GM21360 (cell line): ENCODE measurements at regions not wholly inside any gene's neighbourhood (a gene's known extent, or its start where the extent isn't known, plus 50 kb on each side); places are given as distances from the start of the nearest gene placed in this dataset.

Source experiments
- ATAC-seq: cut with Tn5 transposase; IDR thresholded peaks from one replicate; pipeline ENCODE4 v1.9.1; 2021; ENCODE audit warnings: mild to moderate bottlenecking, moderate library complexity; ENCODE audit not compliant: unreplicated experiment

DNA sequence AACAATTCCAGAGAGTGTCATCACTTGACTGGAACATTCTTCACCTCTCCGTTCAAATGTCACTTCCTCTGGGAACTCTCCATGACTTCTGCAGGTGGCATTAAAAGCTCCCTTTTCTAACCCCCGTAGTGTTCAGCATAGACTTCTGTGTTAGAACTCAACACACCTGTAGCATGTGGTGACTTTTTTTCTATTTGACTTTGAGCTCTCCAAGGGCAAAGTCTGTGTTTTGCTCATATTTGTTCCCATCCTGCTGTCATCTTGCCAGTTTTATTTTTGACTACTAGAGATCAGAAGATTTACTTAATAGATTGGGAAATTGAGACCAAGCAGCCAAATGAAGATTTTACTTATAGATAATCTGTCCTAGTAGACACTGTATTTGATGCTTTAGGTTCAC, 367.1 kb downstream of the INSC start:
- ATAC-seq = no peak

DNA sequence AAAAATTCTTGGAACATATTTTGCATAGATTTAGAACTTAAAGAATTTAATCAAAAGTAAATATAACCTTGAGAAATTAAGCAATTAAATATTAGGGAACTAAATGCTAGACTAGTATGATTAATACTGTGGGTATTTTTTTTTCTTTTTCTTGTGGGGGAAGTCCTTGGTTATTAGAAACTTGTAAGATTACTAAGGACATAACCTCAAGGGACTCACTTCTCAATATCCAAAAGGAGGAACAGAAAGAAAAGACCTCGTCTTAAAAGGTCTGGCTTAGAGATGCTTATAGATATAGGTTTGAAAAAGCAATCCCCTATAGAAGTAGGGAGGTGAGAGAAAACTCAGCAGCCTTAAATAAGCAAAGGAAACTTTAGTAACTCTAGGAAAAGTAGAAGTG, 368.5 kb downstream of the INSC start:
- peak; percentile 83 for ATAC-seq

DNA sequence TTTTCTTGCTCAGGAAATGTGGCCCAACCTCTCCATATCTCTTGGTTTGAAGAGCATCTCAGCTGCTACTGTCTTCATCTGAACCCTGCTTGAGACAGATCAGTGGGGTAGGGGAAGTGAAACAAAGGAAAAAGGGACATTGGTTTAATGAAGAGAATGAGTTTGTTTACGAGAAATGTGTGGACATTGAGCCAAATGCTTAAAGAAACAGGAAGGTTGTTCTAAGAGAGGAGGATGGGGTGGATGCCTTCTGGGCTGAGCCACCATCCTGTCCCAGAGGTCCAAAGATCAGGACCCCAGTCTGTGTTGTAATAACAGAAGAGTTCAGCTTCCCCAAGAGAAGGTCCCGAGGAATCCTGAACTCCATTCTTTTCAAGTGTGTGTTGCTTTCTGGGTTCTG, 369.7 kb downstream of the INSC start:
- no peak for ATAC-seq

DNA sequence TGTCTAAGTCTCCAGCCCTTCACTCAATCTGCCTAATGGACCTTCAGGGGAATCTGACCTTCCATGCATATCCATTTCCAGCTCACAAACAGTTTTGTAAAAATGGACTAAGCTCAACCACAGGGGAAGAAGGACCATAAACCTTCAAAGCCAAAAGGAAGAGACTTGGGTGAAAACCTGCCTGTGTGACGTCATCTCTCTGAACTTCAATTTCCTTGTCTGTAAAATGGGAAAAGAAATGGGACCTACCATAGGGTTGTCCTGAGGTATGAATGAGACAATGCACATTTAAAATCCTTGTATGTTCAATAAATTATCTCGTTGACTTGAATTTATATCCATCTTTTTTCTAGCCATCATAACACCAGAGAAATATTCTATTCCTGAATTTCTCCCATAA, 370.7 kb downstream of the INSC start:
- no peak for ATAC-seq

DNA sequence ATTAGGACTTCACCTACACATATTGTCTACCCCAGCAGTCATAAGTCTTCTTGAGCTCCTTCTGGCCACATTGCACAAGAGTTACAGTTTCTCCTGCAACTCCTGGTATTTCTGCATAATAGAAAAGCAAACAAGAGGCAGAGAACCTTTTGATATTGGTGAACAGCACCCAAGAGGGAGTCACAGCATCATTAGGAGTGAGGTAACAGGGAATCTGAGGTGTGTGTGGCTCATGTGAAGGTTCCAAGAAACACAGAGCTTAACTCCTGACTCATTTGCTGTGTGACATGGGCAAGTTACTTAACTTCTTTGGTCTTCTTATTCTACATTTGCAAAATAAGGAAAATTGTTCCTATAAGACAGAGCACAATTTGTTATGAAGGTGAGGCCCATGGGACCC, 374.6 kb downstream of the INSC start:
- ATAC-seq = no peak

DNA sequence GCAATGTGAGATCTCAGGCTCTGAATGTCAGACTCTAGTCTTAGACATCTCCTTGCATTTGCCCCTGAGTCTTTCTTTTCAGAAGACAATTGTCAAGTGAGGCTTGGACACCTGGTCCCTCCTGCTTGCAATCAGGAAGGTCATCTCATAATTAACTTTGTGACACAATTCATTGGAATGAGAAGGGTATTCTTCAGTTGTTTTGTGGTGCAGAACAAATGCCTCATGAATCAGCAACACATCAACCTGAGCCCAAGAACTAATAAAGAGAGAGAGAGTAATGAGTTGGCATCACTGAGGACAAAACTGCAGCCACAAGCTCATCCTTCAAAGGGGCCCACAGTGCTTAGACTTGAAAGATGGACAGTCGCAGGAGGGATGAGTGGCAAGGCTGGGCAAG, 375.8 kb downstream of the INSC start:
- no peak for ATAC-seq

DNA sequence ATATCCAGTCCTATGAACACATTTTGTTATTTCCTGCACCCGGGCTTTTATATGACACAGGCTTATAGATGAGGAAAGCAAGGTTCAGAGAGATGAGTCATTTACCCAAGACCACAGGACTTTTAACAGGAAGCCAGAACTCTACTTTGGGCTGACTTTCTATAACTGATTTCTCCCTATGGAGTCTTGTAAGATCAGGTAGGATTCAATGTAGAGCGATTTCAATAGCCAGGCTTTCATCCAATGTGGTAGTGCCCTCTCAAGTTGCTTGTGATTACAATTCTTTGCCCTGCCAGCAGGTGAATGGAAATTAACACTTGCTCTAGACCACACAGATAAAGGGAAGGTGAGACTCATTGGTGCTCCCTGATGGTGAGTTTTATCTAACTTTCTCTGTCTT, 378.3 kb downstream of the INSC start:
- no peak for ATAC-seq

DNA sequence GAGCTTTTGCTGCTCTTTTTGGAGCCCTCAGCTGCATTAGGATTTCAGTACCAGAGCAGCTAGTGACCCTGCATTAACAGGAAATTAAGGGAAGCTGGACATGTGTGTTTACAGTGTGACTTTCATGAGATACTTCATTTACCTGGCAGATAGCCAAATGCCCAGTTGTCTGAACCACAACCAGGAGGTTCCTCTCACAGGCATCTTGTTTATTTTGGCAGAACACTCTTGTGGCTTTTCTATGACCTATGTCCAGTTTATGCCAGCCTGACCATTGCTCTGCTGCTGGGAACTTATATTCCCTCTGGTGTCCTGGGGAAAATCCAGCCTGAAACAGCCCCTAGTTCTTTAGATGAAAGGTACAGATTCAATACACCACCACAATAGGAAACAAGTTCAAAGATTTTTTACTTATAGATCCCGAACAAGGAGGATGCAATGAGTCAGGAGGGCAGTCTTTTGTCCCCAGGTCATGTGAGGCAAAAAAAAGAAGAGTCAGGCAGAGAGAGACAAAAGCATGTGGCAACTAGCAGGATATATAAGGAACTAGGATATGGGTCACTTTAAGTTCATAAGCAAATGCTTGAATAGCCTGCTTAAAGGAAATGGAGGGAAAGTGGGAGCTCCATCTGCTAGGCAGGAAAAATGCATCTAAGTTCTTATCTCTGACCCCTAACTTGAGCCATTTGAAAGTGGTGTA, 379.3 kb downstream of the INSC start:
- no peak for ATAC-seq

DNA sequence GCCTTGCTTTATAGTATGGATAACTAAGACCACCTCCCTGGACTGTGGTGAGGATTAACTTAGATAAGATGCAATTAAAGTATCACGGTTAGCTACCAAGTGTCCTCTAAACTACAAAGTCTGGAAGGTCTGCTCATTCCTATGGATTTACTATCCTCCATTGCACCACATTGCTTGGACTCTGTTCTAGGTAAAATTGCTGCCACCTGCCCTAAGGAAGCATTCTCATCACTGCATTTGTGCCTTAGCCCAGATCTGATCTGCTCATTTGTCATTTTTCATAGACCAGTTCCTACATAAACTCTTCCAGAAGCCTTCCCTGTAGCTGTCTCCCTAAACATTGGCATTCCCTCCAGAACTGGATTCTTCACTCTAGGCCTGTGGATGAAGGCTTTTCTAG, 380.0 kb downstream of the INSC start:
- ATAC-seq = no peak

DNA sequence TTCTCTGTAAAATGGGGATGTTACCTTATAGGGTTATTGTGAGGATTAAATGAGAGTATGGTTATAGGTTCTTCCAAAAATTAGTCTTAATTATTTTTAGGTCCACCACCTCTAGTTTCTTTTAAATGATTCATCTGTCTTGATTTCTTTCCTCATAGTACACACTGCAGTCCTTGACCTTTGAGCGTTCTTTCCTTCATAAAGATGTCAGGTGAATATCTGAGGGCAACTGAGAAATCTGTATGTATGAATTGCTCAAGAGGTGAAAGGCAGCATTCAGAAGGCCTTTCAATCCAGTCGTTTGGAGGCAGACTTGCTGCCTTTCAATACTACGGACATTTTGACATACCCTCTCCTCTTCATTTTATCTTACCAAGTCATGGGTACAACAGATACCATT, 380.7 kb downstream of the INSC start:
- no peak for ATAC-seq

DNA sequence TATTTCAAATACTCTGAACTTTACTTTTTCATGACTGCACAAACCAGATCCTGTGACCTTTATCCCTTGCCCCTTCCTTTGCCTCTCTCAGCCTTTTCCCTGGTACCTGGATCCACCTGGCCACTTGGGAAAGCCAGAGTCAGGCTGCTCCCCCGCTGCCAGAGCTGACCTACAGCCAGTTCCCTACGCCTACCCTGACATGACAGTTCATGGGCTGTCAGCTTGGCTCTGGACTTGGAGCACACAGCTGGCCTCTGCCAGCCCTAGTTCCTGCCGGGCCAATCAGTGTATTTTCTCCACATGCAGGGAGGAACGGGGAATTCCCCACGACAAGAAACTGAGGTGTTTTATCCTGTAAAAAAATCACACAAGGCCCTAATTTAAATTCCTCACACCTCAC, 382.6 kb downstream of the INSC start:
- ATAC-seq = no peak

DNA sequence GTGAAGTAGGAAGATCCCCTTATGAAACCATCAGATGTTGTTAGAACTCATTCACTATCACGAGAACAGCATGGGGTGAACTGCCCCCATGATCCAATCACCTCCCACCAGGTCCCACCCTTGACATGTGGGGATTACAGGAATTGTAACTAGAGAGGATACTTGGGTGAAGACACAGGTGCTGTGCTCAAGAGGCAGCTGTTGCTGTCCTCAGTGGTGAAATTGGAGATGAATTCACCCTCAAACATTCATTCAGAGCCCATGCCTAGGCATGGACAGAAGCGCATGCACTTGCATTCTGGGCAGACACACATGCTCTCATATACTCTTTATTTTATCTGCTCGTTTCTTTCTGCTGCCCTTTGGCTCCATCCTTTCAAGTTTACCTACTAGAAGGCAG, 385.0 kb downstream of the INSC start:
- ATAC-seq = no peak

DNA sequence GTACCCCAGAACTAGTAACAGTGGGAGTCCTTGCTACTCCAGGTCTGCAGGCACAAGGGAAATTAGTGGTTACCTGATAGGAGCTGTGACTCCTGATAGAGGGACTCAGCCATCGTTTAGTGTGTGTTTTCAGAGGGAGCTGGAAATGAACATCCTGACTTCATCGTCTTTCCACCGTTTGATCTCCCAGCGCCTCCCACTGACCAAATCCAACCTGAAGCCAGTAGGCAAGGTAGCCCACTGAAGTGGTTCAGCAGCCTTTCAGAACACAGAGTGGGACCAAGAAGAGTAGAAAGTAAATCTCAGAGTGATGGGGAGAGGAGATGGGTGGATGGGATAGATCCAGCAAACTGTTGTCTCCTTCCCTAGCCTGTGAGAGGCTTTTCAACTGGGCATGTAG, 385.9 kb downstream of the INSC start:
- no peak for ATAC-seq

DNA sequence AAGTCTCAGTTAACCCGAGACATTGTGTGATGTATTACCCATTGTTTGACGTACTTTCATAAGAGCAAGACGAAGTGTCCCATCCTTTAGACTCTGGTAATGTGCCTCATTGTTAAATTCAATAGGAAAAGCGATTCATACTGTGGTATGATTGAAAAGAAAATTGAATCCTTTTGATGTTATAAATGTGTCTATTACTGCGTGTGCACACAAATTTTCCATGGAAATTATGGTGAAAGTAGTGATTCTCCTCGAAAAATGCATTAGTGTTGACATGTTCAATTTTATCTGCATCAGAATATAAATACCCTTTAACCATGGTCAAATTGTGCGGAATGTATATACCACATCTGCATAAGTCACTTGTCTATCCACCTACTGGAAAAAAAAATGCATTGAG, 386.8 kb downstream of the INSC start:
- no peak for ATAC-seq

DNA sequence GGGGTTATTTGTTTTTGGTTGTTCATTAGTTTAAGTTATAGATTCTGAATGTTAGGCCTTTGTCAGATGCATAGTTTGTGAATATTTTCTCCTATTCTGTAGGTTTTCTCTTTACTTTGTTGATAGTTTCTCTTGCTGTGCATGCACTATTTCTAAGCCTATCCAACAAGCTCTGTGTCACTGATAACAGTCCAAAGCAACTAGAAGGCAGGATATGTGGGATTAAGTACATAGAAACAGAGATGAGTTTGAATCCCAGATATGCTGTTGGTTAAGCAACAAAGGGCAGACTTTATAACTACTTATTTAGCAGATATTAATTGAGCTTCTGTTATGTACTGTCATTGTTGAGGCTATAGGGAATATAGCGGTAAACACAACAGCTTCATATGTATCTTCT, 390.4 kb downstream of the INSC start:
- no peak for ATAC-seq

DNA sequence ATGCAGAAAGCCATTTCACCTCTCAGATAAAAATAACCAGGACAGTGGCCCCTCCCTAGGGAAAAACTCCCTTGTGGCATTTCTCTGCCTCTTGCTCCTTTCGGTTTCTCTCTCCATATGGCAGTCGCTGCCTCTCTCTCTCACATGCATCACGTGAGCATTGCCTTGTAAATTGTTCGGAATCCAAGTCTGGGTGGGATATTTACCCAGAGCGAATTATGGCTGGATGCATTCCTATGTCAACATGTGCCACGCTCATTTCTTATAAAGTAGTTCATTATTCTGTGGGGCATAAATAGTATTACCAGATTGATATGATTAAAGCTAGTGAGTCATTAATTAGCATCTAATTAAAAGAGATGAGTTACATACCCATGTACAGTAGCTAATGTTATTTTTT, 392.9 kb downstream of the INSC start:
- no peak for ATAC-seq

DNA sequence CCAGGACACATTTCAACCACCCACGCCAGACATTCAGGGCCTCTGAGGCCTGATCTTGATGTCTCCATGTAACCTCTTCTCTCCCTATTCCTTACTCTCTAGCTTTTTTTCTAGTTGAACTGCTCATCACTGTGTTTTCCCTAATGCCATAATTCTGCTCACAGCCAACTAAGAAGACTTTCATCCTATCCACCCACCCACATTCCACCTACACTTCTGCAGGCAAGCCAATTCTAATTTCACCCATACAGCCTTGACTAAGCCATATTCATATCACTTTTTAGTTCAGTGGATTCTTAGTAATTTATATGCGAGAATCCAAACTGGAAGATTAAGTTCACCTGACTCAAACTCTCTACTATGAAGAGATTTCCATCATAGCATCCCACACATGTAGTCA, 394.4 kb downstream of the INSC start:
- no peak for ATAC-seq

DNA sequence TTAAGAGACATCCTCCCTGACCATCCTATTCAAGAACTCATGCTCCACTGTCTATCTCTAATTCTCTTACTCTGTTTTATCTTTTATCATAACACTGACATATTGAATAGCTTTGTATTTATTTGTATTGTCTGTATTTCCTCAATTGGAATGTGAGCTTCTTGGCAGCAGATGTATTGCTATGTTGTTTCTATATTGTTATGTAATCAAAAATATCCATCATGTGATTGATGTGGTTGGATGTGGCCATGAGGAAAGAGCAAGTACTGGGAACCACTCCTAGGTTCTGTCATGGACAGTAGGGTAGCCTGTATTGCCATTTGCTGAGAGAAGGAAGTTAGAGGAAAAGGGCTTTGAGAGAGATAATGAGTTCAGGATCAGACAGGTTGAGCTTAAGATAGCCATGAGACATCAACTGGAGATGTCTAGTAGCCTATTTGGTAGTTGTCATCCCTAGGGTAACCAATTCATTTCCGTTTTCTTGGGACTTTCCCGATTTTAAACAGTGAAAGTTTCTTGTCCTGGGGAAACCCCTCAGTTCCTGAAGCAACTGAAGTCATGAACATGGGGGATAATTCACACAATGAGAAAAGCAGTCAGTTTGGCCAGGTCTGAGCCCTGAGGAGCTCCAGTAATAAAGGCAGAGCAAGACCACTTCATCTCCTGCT, 404.5 kb downstream of the INSC start:
- ATAC-seq = peak; percentile 73

DNA sequence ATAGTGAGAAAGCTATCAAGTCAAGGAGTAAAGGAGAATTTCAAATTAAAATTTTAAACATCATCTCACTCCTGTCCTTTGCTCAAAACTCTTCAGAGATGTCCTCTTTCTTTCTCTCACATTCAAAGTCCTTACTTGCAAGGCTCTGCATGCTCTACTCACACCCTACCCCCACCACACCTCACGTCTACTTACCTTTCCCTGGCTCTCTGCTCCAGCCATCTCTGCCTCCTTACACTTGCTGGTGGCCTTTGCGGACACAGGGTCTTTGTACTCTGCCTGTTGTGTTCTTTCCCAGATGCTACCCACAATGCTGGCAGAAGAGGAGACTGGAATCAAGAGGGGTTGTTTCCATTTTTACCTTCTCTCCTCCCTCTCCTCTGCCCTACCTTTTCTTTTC, 405.2 kb downstream of the INSC start:
- no peak for ATAC-seq

DNA sequence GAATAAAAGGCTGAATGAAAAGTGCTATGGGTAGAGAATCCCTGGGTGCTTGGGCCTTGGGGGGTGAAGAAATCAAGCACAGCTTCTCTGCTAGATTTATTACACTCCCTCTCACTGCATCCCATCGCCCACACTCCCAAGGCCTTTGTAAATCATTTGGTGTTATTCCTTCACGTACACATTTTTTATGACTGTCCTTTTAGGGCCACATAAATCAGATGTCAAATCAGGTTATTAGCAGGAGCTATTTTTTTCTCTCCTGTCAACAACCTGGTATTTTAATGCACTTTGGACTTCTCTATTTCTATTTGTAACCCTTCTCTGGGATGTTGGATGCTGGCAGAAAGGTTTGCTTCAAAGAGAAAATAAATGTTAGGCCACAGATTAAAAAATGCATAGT, 408.8 kb downstream of the INSC start:
- ATAC-seq = no peak

DNA sequence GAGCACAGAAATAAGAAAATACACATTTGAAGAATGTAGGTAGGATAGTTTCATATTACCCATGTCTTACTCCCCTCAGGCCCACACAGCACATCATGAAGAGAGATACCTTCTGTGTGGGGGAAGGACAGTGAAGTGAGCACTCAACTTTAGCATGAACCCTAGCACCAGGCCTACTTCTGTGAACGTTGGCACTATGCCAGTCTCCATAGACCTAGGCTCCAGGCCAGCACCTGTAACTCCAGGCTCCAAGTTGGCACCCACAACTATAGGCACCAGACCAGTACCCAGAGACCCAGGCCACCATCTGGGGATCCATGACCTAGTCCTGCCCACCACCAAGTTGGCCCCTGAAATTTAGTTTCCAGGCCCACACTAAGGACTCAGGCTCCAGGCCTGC, 410.9 kb downstream of the INSC start:
- ATAC-seq = no peak

DNA sequence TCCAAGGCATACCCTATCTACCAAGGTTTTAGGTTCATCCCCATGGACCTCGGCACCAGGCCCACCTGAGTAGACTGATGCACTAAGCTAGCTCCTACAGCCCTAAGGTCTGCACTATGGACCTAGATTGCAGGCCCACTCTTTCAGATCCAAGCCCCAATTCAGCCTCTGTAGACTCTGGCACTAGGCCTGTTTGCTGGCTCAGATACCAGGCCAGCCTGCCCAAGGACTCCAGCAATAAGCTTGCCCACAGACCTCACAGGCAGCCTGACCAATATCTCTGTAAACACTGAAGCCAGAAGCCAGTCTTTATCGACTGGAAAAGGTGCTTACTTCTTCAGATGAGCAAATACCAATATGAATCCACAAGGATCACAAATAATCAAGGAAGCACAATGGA, 411.3 kb downstream of the INSC start:
- ATAC-seq = no peak

DNA sequence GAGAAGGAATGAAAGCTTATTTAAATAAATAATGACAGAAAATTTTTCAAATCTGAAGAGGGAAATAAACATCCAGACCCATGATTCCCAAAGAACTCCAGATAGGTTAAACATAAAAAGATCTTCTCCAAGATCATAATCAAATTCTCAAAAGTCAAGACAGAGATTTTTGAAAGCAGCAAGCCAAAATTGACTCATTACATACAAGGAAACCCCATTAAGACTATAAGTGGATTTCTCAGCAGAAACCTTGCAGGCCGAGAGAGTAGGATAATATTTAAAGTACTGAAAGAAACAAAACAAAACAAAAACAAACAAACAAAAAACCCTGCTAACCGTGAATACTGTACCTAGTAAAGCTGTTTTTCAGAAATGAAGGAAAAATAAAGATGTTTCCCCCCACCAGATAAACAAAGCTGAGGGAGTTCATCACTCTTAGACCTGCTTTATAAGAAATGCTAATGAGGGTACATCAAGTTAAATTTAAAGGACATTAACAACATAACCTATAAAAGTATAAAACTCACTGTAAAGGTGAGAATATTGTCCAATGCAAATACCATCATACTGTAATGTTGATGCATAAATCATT, 412.2 kb downstream of the INSC start:
- no peak for ATAC-seq
